ENCODE measurements at regions not wholly inside any gene's neighbourhood (a gene's known extent, or its start where the extent isn't known, plus 50 kb on each side); places are given as distances from the start of the nearest gene placed in this dataset.

- TF ChIP-seq POLR2A (IDR thresholded peaks at IDR 0.05; ENCODE audit: low read length) (no peak), GATA1 (IDR thresholded peaks at IDR 0.05; ENCODE audit: low read depth, low read length) (no peak)
These were observed 54.9 kb upstream of the ZSWIM6 start for GRCh38 chr5:61277190-61277589.

Measured in erythroblast (primary cell).